Dermis blood vessel endothelial cell (primary cell): ENCODE measurements at regions not wholly inside any gene's neighbourhood (a gene's known extent, or its start where the extent isn't known, plus 50 kb on each side); places are given as distances from the start of the nearest gene placed in this dataset.
A peak's percentile ranks its signal among the peaks of the same experiment; 100 is the strongest.
"Not testable (repeated sequence)": the region's sequence is repeated elsewhere in the genome, so short reads cannot be mapped to it uniquely, and the experiment has no call there.

Experiments
- DNase-seq: peaks from one replicate; pipeline ENCODE4 v3.0.0; 2010

- no peak for DNase-seq
Measured at GRCh38 chr4:123501733-123502132, 105.1 kb downstream of the SPRY1 start.

DNA sequence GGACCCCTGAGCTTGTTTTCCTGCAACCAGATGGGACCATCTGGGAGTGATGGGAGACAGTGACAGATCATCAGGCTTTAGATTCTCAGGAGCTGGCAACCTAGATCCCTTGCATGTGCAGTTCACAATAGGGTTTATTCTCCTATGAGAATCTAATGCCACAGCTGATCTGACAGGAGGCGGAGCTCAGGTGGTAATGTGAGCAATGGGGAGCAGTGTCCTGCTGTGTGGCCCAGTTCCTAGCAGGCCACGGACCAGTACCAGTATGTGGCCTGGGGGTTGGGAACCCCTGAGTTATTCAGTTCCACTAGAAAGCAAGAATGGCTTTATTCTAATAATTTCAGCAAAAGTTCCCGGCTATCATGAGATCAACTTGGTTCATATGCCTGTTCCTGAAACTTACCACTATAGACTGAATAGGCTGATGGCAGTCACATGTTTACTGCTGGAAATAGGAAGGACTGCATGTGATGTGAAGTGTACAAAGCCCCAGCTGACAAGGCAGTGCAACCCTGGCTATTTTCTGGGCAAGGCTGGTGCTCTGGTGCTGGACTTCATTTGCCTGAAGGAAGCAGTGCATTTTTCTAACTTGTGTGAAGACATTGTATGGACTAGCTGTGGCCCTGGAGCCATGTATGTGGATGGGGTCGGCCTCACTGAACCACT is 107.2 kb downstream of the SPRY1 start:
- no peak for DNase-seq

DNA sequence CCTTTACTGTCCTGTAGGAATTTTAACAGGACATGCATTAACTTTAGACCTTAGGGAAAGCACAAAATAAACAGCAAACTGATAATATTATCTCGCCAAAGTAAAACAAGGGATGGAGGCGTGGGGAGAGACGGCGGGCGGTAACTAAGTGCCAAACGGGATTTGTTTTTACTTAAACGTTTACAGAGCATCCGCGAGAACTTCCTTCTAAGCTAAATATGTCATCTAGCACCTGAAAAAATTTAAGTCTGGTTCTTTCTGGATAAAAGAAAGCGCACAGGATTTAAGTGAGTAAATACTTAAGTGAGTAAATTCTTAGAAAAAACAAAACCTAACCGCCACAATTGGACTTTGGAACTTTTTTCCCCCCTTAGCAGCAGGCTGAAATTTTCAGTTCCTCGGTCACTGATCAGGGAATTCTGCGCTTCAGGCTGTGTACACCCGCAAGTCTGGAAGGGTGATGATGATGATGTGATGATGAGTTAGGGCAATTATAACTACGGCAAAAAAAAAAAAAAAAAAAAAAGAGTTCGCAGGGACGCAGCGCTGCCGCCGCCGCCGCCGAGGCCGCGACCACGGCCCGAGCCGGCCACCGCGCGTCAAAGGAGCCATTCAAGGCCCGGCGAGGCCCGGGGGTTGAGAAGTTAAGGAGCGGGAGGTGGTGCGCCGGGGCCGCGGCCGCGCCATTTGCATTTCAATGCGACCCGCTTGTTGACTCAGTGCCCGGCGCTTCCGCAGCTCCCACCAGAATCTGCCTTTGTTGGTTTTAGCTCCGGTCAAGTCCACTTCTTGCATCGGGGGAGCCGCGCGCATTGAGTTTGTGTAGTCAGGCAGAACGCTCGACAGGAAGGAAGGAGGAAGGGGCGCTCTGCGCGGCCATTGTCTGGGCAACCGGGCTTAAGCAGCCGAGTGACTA is 108.8 kb downstream of the SPRY1 start:
- peak; percentile 76 for DNase-seq

GRCh38 chr4:123506011-123506695 is 109.6 kb downstream of the SPRY1 start:
- no peak for DNase-seq

GRCh38 chr4:123507376-123507775 is 110.8 kb downstream of the SPRY1 start:
- DNase-seq, result no peak

GRCh38 chr4:123510221-123510620 is 113.6 kb downstream of the SPRY1 start:
- no peak for DNase-seq

DNA sequence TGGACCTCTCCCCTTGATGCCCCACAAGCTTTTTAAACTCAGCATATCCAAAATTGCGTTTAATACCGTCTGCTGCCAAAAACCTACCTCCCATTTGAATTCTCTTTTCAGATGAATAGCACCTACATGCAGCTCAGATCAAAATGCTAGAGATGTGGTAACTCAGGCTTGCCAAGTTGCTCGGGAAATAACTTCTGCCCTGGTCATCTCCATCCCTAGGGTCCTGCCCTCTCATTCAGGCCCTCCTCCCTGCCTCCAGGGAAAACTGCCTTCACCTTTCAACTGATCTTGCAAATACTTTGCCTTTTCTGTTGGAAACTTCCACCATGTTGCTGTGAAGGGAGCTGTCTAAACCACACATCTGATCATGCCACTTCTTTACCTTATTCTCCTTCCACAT is 114.1 kb downstream of the SPRY1 start:
- no peak for DNase-seq

DNA sequence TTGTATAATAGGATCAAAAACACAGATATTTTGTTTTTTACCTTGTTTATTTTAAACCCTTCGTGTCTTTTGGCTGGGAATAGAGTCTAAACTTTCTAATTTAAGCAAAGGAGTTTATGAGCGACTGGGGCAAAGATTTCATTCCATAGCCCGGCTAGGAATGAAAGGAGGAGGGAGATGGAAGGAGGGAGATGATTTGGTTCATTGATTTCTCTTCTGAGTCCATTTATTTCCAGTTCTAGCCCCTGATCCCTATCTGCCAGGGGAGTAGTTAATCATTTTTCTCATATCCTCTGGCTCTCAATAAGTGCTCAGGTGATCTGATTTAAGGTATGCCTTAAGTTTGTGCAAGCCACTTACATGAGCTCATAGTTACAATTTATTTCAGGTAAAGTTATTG is 120.0 kb downstream of the SPRY1 start:
- DNase-seq, result no peak

GRCh38 chr4:123517176-123517575 is 120.6 kb downstream of the SPRY1 start:
- no peak for DNase-seq

- no peak for DNase-seq
Measured at GRCh38 chr4:123517971-123518370, 121.4 kb downstream of the SPRY1 start.

GRCh38 chr4:123520325-123520724 is 123.7 kb downstream of the SPRY1 start:
- no peak for DNase-seq

DNA sequence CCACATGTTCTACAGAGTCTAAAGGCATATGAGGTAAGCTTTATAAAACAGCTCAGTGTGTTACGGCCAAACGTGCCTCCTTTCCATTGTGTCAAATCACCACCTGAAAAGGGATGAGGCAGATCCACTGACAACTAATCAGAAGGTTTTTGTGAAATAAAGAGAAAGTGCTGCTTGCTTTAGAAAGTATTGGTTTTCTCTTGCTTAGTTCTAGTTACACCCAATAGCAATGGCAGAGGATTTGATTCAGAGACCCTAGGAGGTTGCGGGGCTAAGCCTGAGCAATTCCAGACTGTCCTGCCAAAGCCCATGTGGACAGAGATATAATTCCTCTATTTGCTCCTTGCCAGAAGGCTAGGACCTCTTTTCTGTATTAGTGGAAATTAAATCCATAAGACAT is 125.5 kb downstream of the SPRY1 start:
- no peak for DNase-seq

DNA sequence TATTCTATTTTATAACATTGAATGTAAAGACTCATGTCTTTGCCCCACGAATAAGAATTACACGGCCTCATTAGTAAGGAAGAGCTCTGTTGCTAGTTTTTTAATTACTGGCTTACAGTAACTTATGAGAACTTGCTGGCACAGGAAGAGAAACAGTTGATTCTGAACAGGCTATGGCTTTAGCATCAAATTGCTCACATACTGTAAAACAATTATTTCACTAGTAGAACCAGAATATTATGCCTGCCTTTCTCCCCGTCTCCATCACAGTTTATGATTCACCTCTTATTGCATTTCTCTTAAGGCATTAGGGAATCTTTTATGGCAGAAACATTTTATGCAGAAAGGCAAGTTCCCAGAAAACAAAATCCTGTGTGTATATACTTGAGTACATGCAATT is 126.1 kb downstream of the SPRY1 start:
- DNase-seq, result no peak

- no peak for DNase-seq
Measured at GRCh38 chr4:123524958-123525628, 128.5 kb downstream of the SPRY1 start.

- no peak for DNase-seq
Measured at GRCh38 chr4:123526511-123526910, 129.9 kb downstream of the SPRY1 start.

DNA sequence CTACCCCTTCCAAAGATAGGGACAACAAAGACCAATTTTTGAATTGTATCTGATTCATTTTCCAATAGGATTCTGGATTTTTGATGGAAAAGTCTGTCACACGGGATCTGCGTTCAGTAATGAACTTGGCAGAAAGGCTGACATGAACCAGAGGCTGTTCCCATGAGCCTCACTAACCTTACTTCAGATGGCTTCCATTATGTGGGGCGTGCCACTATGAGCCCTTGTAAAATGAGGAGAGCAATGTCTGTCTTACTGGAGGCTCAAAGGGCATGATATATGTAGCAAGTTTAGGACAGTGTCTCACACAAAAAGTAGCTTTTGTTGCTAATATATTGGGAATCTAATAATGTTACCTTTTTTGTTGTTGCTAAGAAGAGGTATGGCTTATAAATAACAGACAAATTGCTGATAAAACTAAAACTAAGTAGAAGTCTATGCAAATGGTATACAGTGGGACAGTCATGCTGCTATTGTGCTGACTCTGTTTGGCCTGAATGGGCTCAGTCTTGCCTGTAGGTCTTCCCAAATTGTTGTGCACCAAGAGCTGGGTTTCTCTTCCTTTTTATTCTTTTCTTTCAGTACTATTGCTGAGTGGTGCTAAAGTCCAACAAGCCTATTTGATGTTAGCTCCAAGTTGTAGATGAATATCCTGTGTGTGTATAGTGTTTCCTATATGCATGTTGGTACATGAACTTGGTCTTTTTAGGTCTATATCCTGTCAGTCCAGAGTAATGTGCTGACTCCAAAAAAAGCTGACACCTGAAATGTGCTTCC is 132.1 kb downstream of the SPRY1 start:
- DNase-seq, result no peak

DNA sequence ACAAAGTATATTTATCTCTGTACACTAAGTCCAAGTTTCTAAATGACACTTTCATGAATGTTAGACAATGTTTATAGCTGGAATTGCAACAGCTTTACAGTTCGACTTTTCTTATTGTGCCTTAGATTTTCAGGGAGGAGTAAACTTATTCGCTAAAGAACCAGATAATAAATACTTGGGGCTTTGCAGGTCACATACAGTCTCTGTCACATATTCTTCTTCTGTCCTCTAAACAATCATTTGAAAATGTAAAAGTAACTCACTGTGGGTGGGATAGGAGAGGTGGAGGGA is 132.6 kb downstream of the SPRY1 start:
- DNase-seq, result no peak

GRCh38 chr4:123530357-123530756 is 133.8 kb downstream of the SPRY1 start:
- DNase-seq, result no peak

- DNase-seq, result no peak
Measured at GRCh38 chr4:123535037-123535748, 138.6 kb downstream of the SPRY1 start.

GRCh38 chr4:123536225-123536624 is 139.6 kb downstream of the SPRY1 start:
- DNase-seq, result no peak

DNA sequence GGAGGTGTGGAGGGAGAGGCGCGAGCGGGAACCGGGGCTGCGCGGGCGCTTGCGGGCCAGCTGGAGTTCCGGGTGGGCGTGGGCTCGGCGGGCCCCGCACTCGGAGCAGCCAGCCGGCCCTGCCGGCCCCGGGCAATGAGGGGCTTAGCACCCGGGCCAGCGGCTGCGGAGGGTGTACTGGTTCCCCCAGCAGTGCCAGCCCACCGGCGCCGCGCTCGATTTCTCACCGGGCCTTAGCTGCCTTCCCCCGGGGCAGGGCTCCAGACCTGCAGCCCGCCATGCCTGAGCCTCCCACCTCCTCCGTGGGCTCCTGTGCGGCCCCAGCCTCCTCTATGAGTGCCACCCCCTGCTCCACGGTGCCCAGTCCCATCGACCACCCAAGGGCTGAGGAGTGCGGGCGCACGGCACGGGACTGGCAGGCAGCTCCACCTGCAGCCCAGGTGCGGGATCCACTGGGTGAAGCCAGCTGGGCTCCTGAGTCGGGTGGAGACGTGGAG is 141.4 kb downstream of the SPRY1 start:
- DNase-seq, result not testable (repeated sequence)
